H9 (cell line): ENCODE measurements at regions not wholly inside any gene's neighbourhood (a gene's known extent, or its start where the extent isn't known, plus 50 kb on each side); places are given as distances from the start of the nearest gene placed in this dataset.

Experiments used
- DNase-seq: peaks from one replicate; pipeline ENCODE4 v3.0.0-alpha.2; 2017
- H2AFZ ChIP-seq: one replicate; pipeline ENCODE4 v1.6.1; 2013; ENCODE audit warnings: mild to moderate bottlenecking, low read length, control low read depth, moderate library complexity
- H2AK5ac ChIP-seq: 2 replicates; pipeline ENCODE4 v1.6.1; 2013; ENCODE audit warnings: low read length, control low read depth, mixed read lengths; ENCODE audit not compliant: insufficient read length
- H2BK120ac ChIP-seq: one replicate; pipeline ENCODE4 v1.6.1; 2013; ENCODE audit warnings: low read depth, mild to moderate bottlenecking, low read length, control low read depth, inconsistent platforms; ENCODE audit not compliant: poor library complexity, severe bottlenecking
- H2BK12ac ChIP-seq: 2 replicates; pipeline ENCODE4 v1.6.1; 2013; ENCODE audit warnings: low read length, control low read depth, mixed read lengths, low read depth; ENCODE audit not compliant: insufficient read length
- H2BK15ac ChIP-seq: 2 replicates; pipeline ENCODE4 v1.6.1; 2013; ENCODE audit warnings: low read depth, low read length, control low read depth
- H2BK20ac ChIP-seq: one replicate; pipeline ENCODE4 v1.6.1; 2013; ENCODE audit warnings: low read depth, mild to moderate bottlenecking, low read length, control low read depth, inconsistent platforms; ENCODE audit not compliant: poor library complexity, severe bottlenecking
- H2BK5ac ChIP-seq: 2 replicates; pipeline ENCODE4 v1.6.1; 2013; ENCODE audit warnings: low read length, control low read depth, mixed read lengths; ENCODE audit not compliant: insufficient read length
- H3K14ac ChIP-seq: 2 replicates; pipeline ENCODE4 v1.6.1; 2013; ENCODE audit warnings: low read length, control low read depth; ENCODE audit not compliant: insufficient read depth
- H3K18ac ChIP-seq: 2 replicates; pipeline ENCODE4 v1.6.1; 2013; ENCODE audit warnings: low read depth, mild to moderate bottlenecking, mixed read lengths, low read length, control low read depth; ENCODE audit not compliant: insufficient read length
- H3K23ac ChIP-seq: 2 replicates; pipeline ENCODE4 v1.6.1; 2013; ENCODE audit warnings: low read length, control low read depth, mixed read lengths, low read depth; ENCODE audit not compliant: insufficient read length
- H3K23me2 ChIP-seq: 2 replicates; pipeline ENCODE4 v1.6.1; 2013; ENCODE audit warnings: low read depth, mild to moderate bottlenecking, mixed read lengths, low read length, control low read depth; ENCODE audit not compliant: insufficient read length, poor library complexity, severe bottlenecking
- H3K27ac ChIP-seq: 2 replicates; pipeline ENCODE4 v1.5.1; 2013; ENCODE audit warnings: low read length, control low read depth, mixed read lengths, low read depth; ENCODE audit not compliant: insufficient read length
- H3K27me3 ChIP-seq: 2 replicates; pipeline ENCODE4 v1.6.1; 2013; ENCODE audit warnings: low read length, control low read depth, inconsistent platforms; ENCODE audit not compliant: insufficient read depth
- H3K4ac ChIP-seq: 2 replicates; pipeline ENCODE4 v1.6.1; 2013; ENCODE audit warnings: low read depth, mild to moderate bottlenecking, control low read depth, inconsistent platforms, low read length, moderate library complexity
- H3K4me1 ChIP-seq: 2 replicates; pipeline ENCODE4 v1.6.1; 2013; ENCODE audit warnings: low read length, control low read depth, inconsistent platforms; ENCODE audit not compliant: insufficient read depth
- H3K4me2 ChIP-seq: 2 replicates; pipeline ENCODE4 v1.6.1; 2013; ENCODE audit warnings: low read length, control low read depth, mixed read lengths; ENCODE audit not compliant: insufficient read length, insufficient read depth
- H3K56ac ChIP-seq: 2 replicates; pipeline ENCODE4 v1.6.1; 2013; ENCODE audit warnings: low read depth, mild to moderate bottlenecking, mixed read lengths, low read length, control low read depth; ENCODE audit not compliant: insufficient read length
- H3K79me1 ChIP-seq: 2 replicates; pipeline ENCODE4 v1.6.1; 2013; ENCODE audit warnings: low read depth, mild to moderate bottlenecking, moderate library complexity, low read length, control low read depth, inconsistent platforms; ENCODE audit not compliant: insufficient read depth, poor library complexity, severe bottlenecking
- H3K79me2 ChIP-seq: 2 replicates; pipeline ENCODE4 v1.6.1; 2013; ENCODE audit warnings: low read length, control low read depth, inconsistent platforms; ENCODE audit not compliant: insufficient read depth
- H3K9ac ChIP-seq: 2 replicates; pipeline ENCODE4 v1.6.1; 2013; ENCODE audit warnings: low read length, control low read depth, mixed read lengths; ENCODE audit not compliant: insufficient read length; ENCODE audit errors: extremely low read depth
- H3K9me3 ChIP-seq: one replicate; pipeline ENCODE4 v1.6.1; 2013; ENCODE audit warnings: low read depth, low read length, inconsistent platforms; ENCODE audit not compliant: control insufficient read depth
- H3T11ph ChIP-seq: one replicate; pipeline ENCODE4 v1.6.1; 2013; ENCODE audit warnings: mild to moderate bottlenecking, low read length, control low read depth, inconsistent platforms
- H4K20me1 ChIP-seq: one replicate; pipeline ENCODE4 v1.6.1; 2013; ENCODE audit not compliant: control insufficient read depth, insufficient read length, insufficient read depth
- H4K5ac ChIP-seq: 2 replicates; pipeline ENCODE4 v1.6.1; 2013; ENCODE audit warnings: low read depth, mild to moderate bottlenecking, mixed read lengths, low read length, control low read depth; ENCODE audit not compliant: insufficient read length
- H4K8ac ChIP-seq: replicated peaks from 2 replicates; pipeline ENCODE4 v1.6.1; 2013; ENCODE audit warnings: low read length, control low read depth, mixed read lengths, low read depth; ENCODE audit not compliant: insufficient read length
- H4K91ac ChIP-seq: 2 replicates; pipeline ENCODE4 v1.6.1; 2013; ENCODE audit warnings: low read depth, mild to moderate bottlenecking, moderate library complexity, mixed read lengths, low read length, control low read depth; ENCODE audit not compliant: insufficient read length
- H3K27ac Mint-ChIP-seq, 3 experiments: 2 replicates in 2 of 3; 3 replicates in 1 of 3; pipeline ENCODE4 v1.8.0; 2020 to 2021; ENCODE audit warnings: mixed read lengths in 3 of 3, mild to moderate bottlenecking in 1 of 3, moderate library complexity in 1 of 3
- H3K27me3 Mint-ChIP-seq: 2 replicates; pipeline ENCODE4 v1.8.0; 2021; ENCODE audit warnings: low read depth, mild to moderate bottlenecking, moderate library complexity, mixed read lengths
- H3K36me3 Mint-ChIP-seq, 3 experiments: 2 replicates in 2 of 3; 3 replicates in 1 of 3; pipeline ENCODE4 v1.8.0; 2020 to 2021; ENCODE audit warnings: low read depth in 3 of 3, mixed read lengths in 3 of 3; ENCODE audit not compliant: insufficient read depth in 1 of 3
- H3K4me1 Mint-ChIP-seq, 2 experiments: 2 replicates each; pipeline ENCODE4 v1.8.0; 2020; ENCODE audit warnings: mixed read lengths in 2 of 2
- H3K4me3 Mint-ChIP-seq, 2 experiments: 2 replicates in 1 of 2; 3 replicates in 1 of 2; pipeline ENCODE4 v1.8.0; 2020 to 2021; ENCODE audit warnings: mild to moderate bottlenecking in 2 of 2, mixed read lengths in 2 of 2, moderate library complexity in 1 of 2
- H3K9me3 Mint-ChIP-seq, 2 experiments: 2 replicates in 1 of 2; 3 replicates in 1 of 2; pipeline ENCODE4 v1.8.0; 2020; ENCODE audit warnings: mild to moderate bottlenecking in 2 of 2, mixed read lengths in 2 of 2, moderate library complexity in 1 of 2
- whole genome bisulfite sequencing: extraction: QIAGEN DNeasy Blood & Tissue Kit; methylation state at CpG from one replicate; pipeline ENCODE4 v1.1.7; 2013; ENCODE audit warnings: missing lambda C conversion rate, low lambda C conversion rate, mixed read lengths; ENCODE audit not compliant: insufficient read length; ENCODE audit errors: extremely low coverage; 5-methylcytosine and 5-hydroxymethylcytosine counted together
- TF ChIP-seq, protein P1 (sequence below): fragments of 200-600 bp; sonication (generic); conservative IDR thresholded peaks from 3 replicates; pipeline ENCODE4 v1.8.0; 2021; ENCODE audit warnings: antibody characterized with exemption, mild to moderate bottlenecking

GRCh38 chr1:244191581-244191980 lies 140.5 kb downstream of the ZBTB18 start:
- no peak overlapping the region for H3K4me2 ChIP-seq
- H3K27ac ChIP-seq = no peak overlapping the region
- H2BK5ac ChIP-seq = no peak overlapping the region
- H3K4me1 Mint-ChIP-seq = peaks cover 3 to 6% of the 10 kb centered on the region in 2 experiments; a peak in 3 of 4 replicates
- WGBS = no CpG with 5 or more reads among the region's 5 CpGs
- no peak overlapping the region for H2BK12ac ChIP-seq
- H3K18ac ChIP-seq = no peak overlapping the region
- DNase-seq = no peak
- no peak overlapping the region for H3K4ac ChIP-seq
- H3K4me1 ChIP-seq = no peaks in the 10 kb centered on the region; the same call in 1 of the 2 replicates
- H2BK20ac ChIP-seq = no peak overlapping the region
- H4K20me1 ChIP-seq = no peaks in the 10 kb centered on the region
- no peak overlapping the region for H4K5ac ChIP-seq
- H3T11ph ChIP-seq = no peak overlapping the region
- H3K27ac Mint-ChIP-seq = peak overlapping the region in 1 of 3 experiments; percentile 20; a peak in 1 of 7 replicates
- H3K4me3 Mint-ChIP-seq = no peak overlapping the region
- no peak overlapping the region for H4K91ac ChIP-seq
- no peaks in the 10 kb centered on the region for H3K27me3 ChIP-seq
- no peak overlapping the region for H2BK120ac ChIP-seq
- H3K23me2 ChIP-seq = no peaks in the 10 kb centered on the region
- H3K27me3 Mint-ChIP-seq = no peaks in the 10 kb centered on the region
- no peak overlapping the region for H3K14ac ChIP-seq
- no peaks in the 10 kb centered on the region for H3K79me2 ChIP-seq
- no peaks in the 10 kb centered on the region for H3K79me1 ChIP-seq
- H3K9me3 ChIP-seq = no peaks in the 10 kb centered on the region
- no peak overlapping the region for H4K8ac ChIP-seq
- TF ChIP-seq, protein P1, sequence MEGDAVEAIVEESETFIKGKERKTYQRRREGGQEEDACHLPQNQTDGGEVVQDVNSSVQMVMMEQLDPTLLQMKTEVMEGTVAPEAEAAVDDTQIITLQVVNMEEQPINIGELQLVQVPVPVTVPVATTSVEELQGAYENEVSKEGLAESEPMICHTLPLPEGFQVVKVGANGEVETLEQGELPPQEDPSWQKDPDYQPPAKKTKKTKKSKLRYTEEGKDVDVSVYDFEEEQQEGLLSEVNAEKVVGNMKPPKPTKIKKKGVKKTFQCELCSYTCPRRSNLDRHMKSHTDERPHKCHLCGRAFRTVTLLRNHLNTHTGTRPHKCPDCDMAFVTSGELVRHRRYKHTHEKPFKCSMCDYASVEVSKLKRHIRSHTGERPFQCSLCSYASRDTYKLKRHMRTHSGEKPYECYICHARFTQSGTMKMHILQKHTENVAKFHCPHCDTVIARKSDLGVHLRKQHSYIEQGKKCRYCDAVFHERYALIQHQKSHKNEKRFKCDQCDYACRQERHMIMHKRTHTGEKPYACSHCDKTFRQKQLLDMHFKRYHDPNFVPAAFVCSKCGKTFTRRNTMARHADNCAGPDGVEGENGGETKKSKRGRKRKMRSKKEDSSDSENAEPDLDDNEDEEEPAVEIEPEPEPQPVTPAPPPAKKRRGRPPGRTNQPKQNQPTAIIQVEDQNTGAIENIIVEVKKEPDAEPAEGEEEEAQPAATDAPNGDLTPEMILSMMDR = no peak
- no peak overlapping the region for H3K9ac ChIP-seq
- no peak overlapping the region for H2AK5ac ChIP-seq
- H3K56ac ChIP-seq = no peak overlapping the region
- peaks cover 0 to 12% (median 0%) of the 10 kb centered on the region in 3 experiments; a peak in 4 of 7 replicates for H3K36me3 Mint-ChIP-seq
- H2BK15ac ChIP-seq = no peak overlapping the region
- H3K23ac ChIP-seq = no peak overlapping the region
- no peak overlapping the region for H2AFZ ChIP-seq
- peaks cover 0 to 8% of the 10 kb centered on the region in 2 experiments; a peak in 3 of 5 replicates for H3K9me3 Mint-ChIP-seq
